HG02943 (cell line): ENCODE measurements at regions not wholly inside any gene's neighbourhood (a gene's known extent, or its start where the extent isn't known, plus 50 kb on each side); places are given as distances from the start of the nearest gene placed in this dataset.

Experiments used
- ATAC-seq: cut with Tn5 transposase; IDR thresholded peaks from one replicate; pipeline ENCODE4 v1.9.1; 2021; ENCODE audit warnings: mild to moderate bottlenecking, low read depth, moderate library complexity; ENCODE audit not compliant: unreplicated experiment

- no peak for ATAC-seq
Measured at GRCh38 chr22:48897645-48898370, 929.9 kb downstream of the BRD1 start.

- no peak for ATAC-seq
Measured at GRCh38 chr22:48896766-48897644, 930.7 kb downstream of the BRD1 start.

GRCh38 chr22:48895831-48896765, 931.6 kb downstream of the BRD1 start:
- no peak for ATAC-seq

DNA sequence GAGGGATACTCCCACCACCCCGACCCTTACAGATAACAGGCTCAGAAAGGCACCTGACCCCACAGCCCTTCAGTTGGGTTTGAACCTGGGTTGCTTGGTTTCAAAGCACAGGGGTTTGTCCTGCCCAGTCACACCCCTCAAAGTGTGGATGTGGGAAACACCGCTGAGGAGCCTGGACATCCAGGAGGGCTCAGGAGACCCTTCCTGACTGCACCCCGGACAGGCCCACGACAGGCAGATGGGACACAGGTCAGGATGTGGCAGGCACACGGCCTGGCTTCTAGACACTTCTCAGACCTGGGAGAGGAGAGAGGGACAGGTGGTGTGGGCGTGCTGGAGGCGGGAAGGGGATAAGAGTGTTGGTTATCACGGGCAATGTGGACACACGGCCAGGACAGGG, 932.3 kb downstream of the BRD1 start:
- no peak for ATAC-seq

- no peak for ATAC-seq
Measured at GRCh38 chr22:48894804-48895250, 932.8 kb downstream of the BRD1 start.

GRCh38 chr22:48894064-48894671, 933.5 kb downstream of the BRD1 start:
- ATAC-seq, result no peak

- ATAC-seq, result no peak
Measured at GRCh38 chr22:48893288-48894063, 934.2 kb downstream of the BRD1 start.

DNA sequence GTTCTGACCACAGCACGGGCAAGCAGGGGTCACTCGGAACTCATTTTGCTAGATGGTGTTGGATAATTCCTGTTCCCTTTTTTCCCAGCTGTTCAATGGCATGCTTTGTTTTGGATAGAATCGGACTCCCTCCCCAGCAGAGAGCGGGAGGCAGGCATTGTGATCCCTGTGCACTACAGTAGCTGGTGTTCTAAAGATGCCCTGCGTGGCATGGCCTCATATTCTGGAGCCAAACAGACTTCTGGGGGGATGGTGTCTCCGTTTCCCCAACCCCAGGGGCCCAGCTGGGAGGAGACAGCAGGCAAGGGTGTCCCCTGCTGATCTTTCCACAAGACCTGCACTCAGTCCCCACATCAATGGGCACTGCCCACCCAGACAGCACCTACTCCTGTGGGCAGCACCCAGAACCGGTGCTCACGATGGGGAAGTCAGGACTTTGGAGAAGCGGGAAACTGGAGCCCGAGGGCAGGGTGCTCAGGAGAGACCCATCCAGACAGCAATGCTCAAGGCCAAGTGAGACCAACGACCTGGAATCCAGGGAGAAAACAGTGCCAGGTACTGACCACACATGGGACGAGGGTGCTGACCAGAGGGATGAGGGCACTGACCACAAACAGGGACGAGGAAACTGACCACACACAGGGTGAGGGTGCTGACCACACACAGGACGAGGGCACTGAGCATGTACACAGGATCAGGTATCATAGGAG, 934.9 kb downstream of the BRD1 start:
- no peak for ATAC-seq

GRCh38 chr22:48891688-48892577, 935.7 kb downstream of the BRD1 start:
- no peak for ATAC-seq

DNA sequence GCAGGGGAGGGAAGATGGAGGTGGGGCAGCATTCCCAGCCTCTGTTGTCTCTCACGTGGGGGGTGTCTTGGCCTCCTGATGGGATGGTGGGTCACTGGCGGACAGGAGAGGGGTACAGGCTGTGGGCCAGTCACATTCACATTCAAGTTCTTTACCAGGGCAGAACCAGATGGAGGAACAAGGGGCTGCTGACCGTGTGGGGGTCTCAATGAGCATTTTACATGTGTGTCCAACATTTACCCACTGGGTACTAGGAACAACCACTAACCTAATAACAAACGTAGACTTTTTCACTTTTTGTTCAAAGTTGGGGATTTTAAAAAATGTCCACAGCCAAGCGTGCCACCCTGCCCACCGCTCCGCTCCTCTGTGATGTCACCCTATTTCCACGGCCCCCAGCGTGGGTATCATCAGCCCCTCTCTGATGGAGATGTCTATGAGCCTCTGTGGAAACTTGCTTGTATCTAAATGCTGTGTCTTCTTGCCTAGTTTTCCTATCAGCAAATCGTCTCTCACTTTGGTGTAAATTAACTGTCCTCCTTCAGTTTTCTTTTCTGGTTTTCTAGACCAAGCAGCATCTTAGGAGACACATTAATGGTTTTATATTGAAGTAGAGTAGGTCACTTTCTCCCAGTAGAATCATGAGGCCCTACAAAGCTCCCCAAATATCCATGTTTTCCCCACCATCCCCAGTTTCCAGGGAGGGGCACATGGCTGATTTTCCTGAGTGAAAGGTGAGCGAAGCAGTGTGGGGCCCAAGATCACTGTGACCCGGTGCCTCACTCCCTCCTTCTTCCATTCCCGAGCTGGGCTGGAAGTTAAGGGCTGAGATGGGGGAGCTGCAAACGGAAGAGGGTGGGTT, 936.7 kb downstream of the BRD1 start:
- ATAC-seq, result no peak

GRCh38 chr22:48889887-48890692, 937.6 kb downstream of the BRD1 start:
- ATAC-seq, result no peak

GRCh38 chr22:48889209-48889830, 938.4 kb downstream of the BRD1 start:
- ATAC-seq, result no peak

DNA sequence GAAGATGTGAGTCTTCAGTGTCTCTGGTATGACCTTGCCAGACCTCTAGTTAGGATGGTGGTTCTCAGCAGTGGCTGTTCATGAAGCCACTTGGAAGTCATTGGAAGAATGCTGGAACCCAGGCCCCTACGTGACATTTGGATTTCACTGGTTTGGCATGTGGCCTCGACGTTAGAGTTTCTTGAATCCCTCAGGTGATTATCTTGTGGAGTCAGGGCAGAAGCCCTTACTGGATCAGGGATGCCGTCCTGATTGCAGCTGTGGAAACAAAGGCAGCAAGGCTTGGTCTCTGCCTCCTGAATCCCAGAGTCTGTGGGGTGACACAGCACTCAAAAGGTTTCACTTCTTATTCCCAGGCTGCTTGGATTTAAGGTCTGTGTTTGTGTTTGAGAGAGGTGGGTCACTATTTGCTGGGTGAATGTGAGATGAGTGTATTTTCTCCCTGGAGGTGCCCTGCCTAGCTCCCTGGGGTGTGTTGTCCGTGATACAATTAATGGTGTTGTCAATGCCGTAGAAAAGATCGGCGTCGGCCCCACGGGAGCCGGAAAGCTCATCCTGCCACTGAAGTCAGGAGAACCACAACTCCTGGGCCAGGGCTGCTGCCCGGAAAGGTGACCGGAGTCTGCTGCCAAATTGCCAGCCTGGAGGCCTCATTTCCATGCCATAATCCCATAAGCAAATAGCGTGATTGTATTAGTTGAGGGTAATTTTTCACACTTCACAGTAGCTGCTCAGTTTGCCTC, 939.0 kb downstream of the BRD1 start:
- ATAC-seq, result no peak

- no peak for ATAC-seq
Measured at GRCh38 chr22:48887394-48888332, 940.0 kb downstream of the BRD1 start.
